Panc1 (cell line): ENCODE measurements at regions not wholly inside any gene's neighbourhood (a gene's known extent, or its start where the extent isn't known, plus 50 kb on each side); places are given as distances from the start of the nearest gene placed in this dataset.
"Not testable (repeated sequence)": the region's sequence is repeated elsewhere in the genome, so short reads cannot be mapped to it uniquely, and the experiment has no call there.

Experiments used
- ATAC-seq: fragments of 200-7000 bp; cut with Tn5 transposase; 2 replicates; pipeline ENCODE4 v1.9.1; 2020; ENCODE audit warnings: mild to moderate bottlenecking, moderate library complexity
- BruUV-seq: library from RNA; stranded (reverse); fragments of 400-500 nt; replicated peaks from 2 replicates; lab custom pipeline; 2021; lab: Mats Ljungman, UMichigan
- CTCF ChIA-PET: fragments of 300-600 bp; sonication (Branson Sonifier 250); formaldehyde crosslinking; loops from one replicate; lab custom pipeline; 2022; ENCODE audit warnings: antibody characterized with exemption; lab: Charles Lee
- POLR2A ChIA-PET: fragments of 300-600 bp; sonication (Branson Sonifier 250); formaldehyde crosslinking; loops from one replicate; lab custom pipeline; 2022; ENCODE audit warnings: antibody characterized with exemption; lab: Charles Lee
- DNase-seq: peaks from one replicate; pipeline ENCODE4 v3.0.0-alpha.2; 2010; ENCODE audit warnings: low read depth, low spot score
- H3K27ac ChIP-seq: 2 replicates; pipeline ENCODE4 v1.5.1; 2011; ENCODE audit warnings: mild to moderate bottlenecking, low read length, inconsistent platforms
- H3K27me3 ChIP-seq: fragments of 200-500 bp; sonication (Bioruptor generic); 2 replicates; pipeline ENCODE4 v1.6.0; 2014; ENCODE audit warnings: low read length, inconsistent platforms; ENCODE audit not compliant: control insufficient read depth, insufficient read depth
- H3K36me3 ChIP-seq: fragments of 200-500 bp; sonication (Bioruptor generic); 2 replicates; pipeline ENCODE4 v1.5.1; 2014; ENCODE audit warnings: inconsistent platforms, mild to moderate bottlenecking, low read length, moderate library complexity; ENCODE audit not compliant: control insufficient read depth, insufficient read depth
- H3K4me1 ChIP-seq: 2 replicates; pipeline ENCODE4 v1.5.1; 2011; ENCODE audit warnings: inconsistent platforms, mild to moderate bottlenecking, low read length, moderate library complexity; ENCODE audit not compliant: control insufficient read depth, insufficient read depth
- H3K4me3 ChIP-seq, 2 experiments: 2 replicates each; pipeline ENCODE4 v1.5.1; 2011 to 2012; ENCODE audit warnings: low read depth in 2 of 2, low read length in 2 of 2, mild to moderate bottlenecking in 2 of 2, inconsistent platforms in 1 of 2, moderate library complexity in 1 of 2
- H3K9me3 ChIP-seq: fragments of 200-500 bp; sonication (Bioruptor generic); 2 replicates; pipeline ENCODE4 v1.5.1; 2014; ENCODE audit warnings: low read depth, mild to moderate bottlenecking, inconsistent platforms, low read length, moderate library complexity; ENCODE audit not compliant: control insufficient read depth, insufficient read depth
- CTCF ChIP-seq: fragments of 450-650 bp; IDR thresholded peaks from 2 replicates; pipeline ENCODE4 v1.5.1; 2017; ENCODE audit warnings: mild to moderate bottlenecking
- POLR2AphosphoS5 ChIP-seq: IDR thresholded peaks from 2 replicates; pipeline ENCODE4 v1.6.1; 2012; ENCODE audit warnings: mild to moderate bottlenecking, low read depth, low read length, moderate library complexity
- REST ChIP-seq, 2 experiments: IDR thresholded peaks; 2 replicates each; pipeline ENCODE4 v1.6.1; 2011 to 2012; ENCODE audit warnings: low read depth in 2 of 2, control low read depth in 1 of 2, low read length in 1 of 2, mild to moderate bottlenecking in 1 of 2, moderate library complexity in 1 of 2; ENCODE audit not compliant: insufficient read depth in 1 of 2
- SIN3A ChIP-seq: IDR thresholded peaks from 2 replicates; pipeline ENCODE4 v1.6.1; 2012; ENCODE audit warnings: low read depth, mild to moderate bottlenecking, low read length, moderate library complexity, borderline replicate concordance; ENCODE audit not compliant: insufficient read depth
- TCF7L2 ChIP-seq: IDR thresholded peaks from 2 replicates; pipeline ENCODE4 v1.6.1; 2011; ENCODE audit warnings: mild to moderate bottlenecking, low read depth, low read length, inconsistent platforms
- in situ Hi-C: cut with HindIII; loops from 2 replicates; pipeline ENCODE4 v1.10.0; 2016; ENCODE audit warnings: low sequenced_read_pairs, low pct_unique_long_range_greater_than_20kb
- intact Hi-C: fragments of 100-400 bp; cut with micrococcal nuclease; formaldehyde crosslinking; loops from one replicate; pipeline ENCODE4 v1.10.0; 2022; ENCODE audit not compliant: unreplicated experiment

GRCh38 chr12:126290456-126290855 lies 1225.2 kb downstream of the AACS start:
- no peak for DNase-seq
- POLR2A ChIA-PET, result no interaction called here
- Histone ChIP-seq H3K27ac (no peak overlapping the region), H3K36me3 (no peaks in the 10 kb centered on the region), H3K27me3 (no peaks in the 10 kb centered on the region), H3K4me3 (no peak overlapping the region), H3K9me3 (no peaks in the 10 kb centered on the region), H3K4me1 (no peaks in the 10 kb centered on the region)
- CTCF ChIA-PET, result no interaction called here
- no TSS peak for BruUV-seq
- in situ Hi-C loops (no loop called here), intact Hi-C loops (no loop called here)
- no peak for ATAC-seq
- no peak for TF ChIP-seq REST (IDR thresholded peaks at IDR 0.05; ENCODE audit: insufficient read depth in 1 of 2, low read depth in 2 of 2, low read length in 1 of 2)
- TF ChIP-seq SIN3A, result no peak
- no peak for TF ChIP-seq TCF7L2
- TF ChIP-seq POLR2AphosphoS5, result no peak
- no peak for TF ChIP-seq CTCF

GRCh38 chr12:126291987-126292386 lies 1226.8 kb downstream of the AACS start:
- ATAC-seq, CTCF ChIA-PET, H3K27ac ChIP-seq, H3K36me3 ChIP-seq, H3K9me3 ChIP-seq, intact Hi-C loops, POLR2A ChIA-PET, H3K4me1 ChIP-seq, H3K4me3 ChIP-seq, in situ Hi-C loops, BruUV-seq, H3K27me3 ChIP-seq, DNase-seq: not testable (repeated sequence)

- Histone ChIP-seq H3K9me3 (no peaks in the 10 kb centered on the region), H3K27me3 (no peaks in the 10 kb centered on the region), H3K27ac (no peak overlapping the region), H3K4me1 (no peaks in the 10 kb centered on the region), H3K36me3 (no peaks in the 10 kb centered on the region), H3K4me3 (no peak overlapping the region)
- no peak for ATAC-seq
- DNase-seq, result no peak
- intact Hi-C loops, result no loop called here
- CTCF ChIA-PET, result no interaction called here
- no TSS peak for BruUV-seq
- in situ Hi-C loops, result no loop called here
- POLR2A ChIA-PET, result no interaction called here
- no peak for TF ChIP-seq POLR2AphosphoS5
- no peak for TF ChIP-seq CTCF
- no peak for TF ChIP-seq SIN3A
- TF ChIP-seq TCF7L2, result no peak
- no peak for TF ChIP-seq REST (IDR thresholded peaks at IDR 0.05; ENCODE audit: insufficient read depth in 1 of 2, low read depth in 2 of 2, low read length in 1 of 2)
These were observed 1230.4 kb downstream of the AACS start for GRCh38 chr12:126295652-126296051.
